CD8-positive, alpha-beta memory T cell (primary cell): ENCODE measurements at regions not wholly inside any gene's neighbourhood (a gene's known extent, or its start where the extent isn't known, plus 50 kb on each side); places are given as distances from the start of the nearest gene placed in this dataset.

Source experiments
- CTCF ChIA-PET: fragments of 350-600 bp; sonication (Branson Sonifier 250); formaldehyde crosslinking; loops from one replicate; lab custom pipeline; 2021; ENCODE audit warnings: antibody characterized with exemption; lab: Charles Lee
- POLR2A ChIA-PET: fragments of 350-600 bp; sonication (Branson Sonifier 250); formaldehyde crosslinking; loops from one replicate; lab custom pipeline; 2021; ENCODE audit warnings: antibody characterized with exemption; lab: Charles Lee
- DNase-seq, 5 donors: peaks; one replicate each; pipeline versions ENCODE4 v3.0.0 to v3.0.0-alpha.2; 2020 to 2022; ENCODE audit warnings: mixed read lengths in 1 of 5
- H3K27ac ChIP-seq: one replicate; pipeline ENCODE4 v1.7.0; 2013; ENCODE audit warnings: low read depth, mild to moderate bottlenecking, low read length, moderate library complexity
- H3K27me3 ChIP-seq: 2 replicates; pipeline ENCODE4 v1.7.0; 2013; ENCODE audit warnings: low read length, mild to moderate bottlenecking; ENCODE audit not compliant: insufficient read depth, poor library complexity, severe bottlenecking
- H3K36me3 ChIP-seq: 2 replicates; pipeline ENCODE4 v1.7.0; 2013; ENCODE audit warnings: mild to moderate bottlenecking, low read length, moderate library complexity; ENCODE audit not compliant: insufficient read depth
- H3K4me1 ChIP-seq: 2 replicates; pipeline ENCODE4 v1.7.0; 2013; ENCODE audit warnings: mild to moderate bottlenecking, low read length, moderate library complexity; ENCODE audit not compliant: insufficient read depth
- H3K4me3 ChIP-seq: 2 replicates; pipeline ENCODE4 v1.7.0; 2013; ENCODE audit warnings: mild to moderate bottlenecking, low read length
- H3K9me3 ChIP-seq: 2 replicates; pipeline ENCODE4 v1.7.0; 2013; ENCODE audit warnings: mild to moderate bottlenecking, low read length
- H3K27ac Mint-ChIP-seq, 8 donors: one replicate each; pipeline ENCODE4 v1.8.0; 2020 to 2021; ENCODE audit warnings: mixed read lengths in 8 of 8, mild to moderate bottlenecking in 6 of 8, inconsistent platforms in 3 of 8, moderate library complexity in 3 of 8
- H3K27me3 Mint-ChIP-seq, 2 donors: one replicate each; pipeline ENCODE4 v1.8.0; 2020 to 2021; ENCODE audit warnings: mixed read lengths in 2 of 2, mild to moderate bottlenecking in 1 of 2, moderate library complexity in 1 of 2
- H3K36me3 Mint-ChIP-seq, 3 donors: one replicate each; pipeline ENCODE4 v1.8.0; 2020 to 2021; ENCODE audit warnings: mixed read lengths in 3 of 3, inconsistent platforms in 1 of 3, mild to moderate bottlenecking in 1 of 3
- H3K4me1 Mint-ChIP-seq, 3 donors: one replicate each; pipeline ENCODE4 v1.8.0; 2020 to 2021; ENCODE audit warnings: mixed read lengths in 3 of 3, inconsistent platforms in 1 of 3, mild to moderate bottlenecking in 1 of 3
- H3K4me3 Mint-ChIP-seq, 7 donors: one replicate each; pipeline ENCODE4 v1.8.0; 2020 to 2021; ENCODE audit warnings: mixed read lengths in 7 of 7, mild to moderate bottlenecking in 6 of 7, moderate library complexity in 4 of 7, inconsistent platforms in 2 of 7
- H3K9me3 Mint-ChIP-seq, 5 donors: one replicate each; pipeline ENCODE4 v1.8.0; 2020 to 2022; ENCODE audit warnings: mixed read lengths in 5 of 5, mild to moderate bottlenecking in 3 of 5, moderate library complexity in 2 of 5, inconsistent platforms in 1 of 5

- Mint-ChIP-seq H3K4me3 (no peak overlapping the region), H3K36me3 (no peaks in the 10 kb centered on the region), H3K9me3 (peaks cover 0 to 2% (median 0%) of the 10 kb centered on the region in 5 donors), H3K27me3 (peaks cover 0 to 6% of the 10 kb centered on the region in 2 donors), H3K4me1 (no peaks in the 10 kb centered on the region), H3K27ac (no peak overlapping the region)
- POLR2A ChIA-PET, result no interaction called here
- Histone ChIP-seq H3K9me3 (no peaks in the 10 kb centered on the region), H3K36me3 (no peaks in the 10 kb centered on the region), H3K27ac (no peak overlapping the region), H3K4me3 (no peak overlapping the region), H3K27me3 (no peaks in the 10 kb centered on the region), H3K4me1 (no peaks in the 10 kb centered on the region)
- no peak for DNase-seq
- CTCF ChIA-PET, result no interaction called here
These were observed 341.1 kb downstream of the ARL6IP6 start for GRCh38 chr2:153059338-153060052.

GRCh38 chr2:153057743-153058142 lies 339.3 kb downstream of the ARL6IP6 start:
- Histone ChIP-seq H3K36me3 (no peaks in the 10 kb centered on the region), H3K4me3 (no peak overlapping the region), H3K9me3 (no peaks in the 10 kb centered on the region), H3K27ac (no peak overlapping the region), H3K4me1 (no peaks in the 10 kb centered on the region), H3K27me3 (no peaks in the 10 kb centered on the region)
- H3K27me3 Mint-ChIP-seq, result peaks cover 0 to 6% of the 10 kb centered on the region in 2 donors
- CTCF ChIA-PET, result no interaction called here
- peaks cover 0 to 2% (median 0%) of the 10 kb centered on the region in 5 donors for H3K9me3 Mint-ChIP-seq
- POLR2A ChIA-PET, result no interaction called here
- H3K36me3 Mint-ChIP-seq, result no peaks in the 10 kb centered on the region
- no peak overlapping the region for H3K27ac Mint-ChIP-seq
- no peak overlapping the region for H3K4me3 Mint-ChIP-seq
- DNase-seq, result no peak
- no peaks in the 10 kb centered on the region for H3K4me1 Mint-ChIP-seq

GRCh38 chr2:153055182-153055581 lies 336.8 kb downstream of the ARL6IP6 start:
- Histone ChIP-seq H3K4me3 (no peak overlapping the region), H3K27me3 (no peaks in the 10 kb centered on the region), H3K36me3 (no peaks in the 10 kb centered on the region), H3K4me1 (no peaks in the 10 kb centered on the region), H3K9me3 (no peaks in the 10 kb centered on the region), H3K27ac (no peak overlapping the region)
- Mint-ChIP-seq H3K4me3 (no peak overlapping the region), H3K27me3 (peaks cover 0 to 6% of the 10 kb centered on the region in 2 donors), H3K27ac (no peak overlapping the region), H3K36me3 (no peaks in the 10 kb centered on the region), H3K9me3 (peaks cover 0 to 2% (median 0%) of the 10 kb centered on the region in 5 donors), H3K4me1 (no peaks in the 10 kb centered on the region)
- ChIA-PET CTCF (no interaction called here), POLR2A (no interaction called here)
- no peak for DNase-seq

DNA sequence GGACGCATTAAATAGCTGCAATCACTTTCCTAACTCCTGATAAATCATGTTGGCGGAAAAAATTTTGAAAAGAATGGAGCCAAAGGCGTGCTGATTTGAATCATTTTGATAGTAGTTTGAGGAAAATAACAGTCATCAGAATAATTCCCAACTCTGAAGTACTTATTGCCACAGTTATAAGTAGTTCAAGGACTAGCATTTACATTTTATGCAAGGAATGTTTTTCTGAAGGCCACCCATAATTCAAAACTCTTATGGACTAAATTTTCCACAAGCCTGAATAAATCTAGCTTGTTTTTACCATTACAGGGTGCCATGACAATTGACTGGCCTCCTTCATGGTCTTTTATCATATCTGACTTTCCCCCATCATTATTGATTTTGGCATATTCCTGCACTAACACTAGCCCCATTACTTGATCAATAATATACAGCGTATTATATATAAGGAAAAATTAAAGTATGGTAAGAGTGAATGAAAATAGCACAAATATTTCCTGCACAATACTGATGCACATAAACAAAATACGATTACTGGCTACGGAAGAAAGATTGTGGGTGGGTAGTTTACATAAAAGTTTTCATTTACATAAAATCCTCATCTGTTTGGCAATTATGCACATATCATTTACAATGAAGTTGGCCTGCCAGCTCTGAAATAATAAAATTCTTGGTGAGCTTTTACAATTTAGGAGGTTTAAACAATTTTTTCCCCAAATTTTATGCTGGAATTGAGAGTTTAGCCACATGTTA lies 334.6 kb downstream of the ARL6IP6 start:
- H3K4me3 ChIP-seq, result no peak overlapping the region
- CTCF ChIA-PET, result no interaction called here
- DNase-seq, result no peak

DNA sequence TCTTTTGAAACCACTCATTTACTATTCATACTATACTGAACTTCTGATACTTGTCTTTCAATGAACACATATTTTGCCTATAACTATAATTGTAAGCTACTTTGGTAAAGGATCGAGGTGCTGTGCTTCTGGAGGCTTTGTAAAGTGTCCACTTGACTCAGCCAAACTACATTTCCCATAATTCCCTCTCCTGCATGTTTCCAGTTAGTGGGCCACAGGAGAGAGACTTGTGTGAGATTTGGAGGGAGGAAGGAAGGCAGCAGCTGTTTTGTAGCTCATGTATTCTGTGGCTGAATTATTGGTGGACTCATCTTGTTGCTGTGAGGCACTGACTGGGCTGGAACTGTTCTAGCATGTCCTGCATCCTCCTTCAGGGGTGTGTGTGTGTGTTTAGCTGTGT lies 328.8 kb downstream of the ARL6IP6 start:
- CTCF ChIA-PET, result no interaction called here
- peaks cover 0 to 8% of the 10 kb centered on the region in 2 donors for H3K27me3 Mint-ChIP-seq

More for the DNA sequence above, 334.6 kb downstream of the ARL6IP6 start:
- POLR2A ChIA-PET, result no interaction called here
- Histone ChIP-seq H3K27ac (no peak overlapping the region), H3K9me3 (no peaks in the 10 kb centered on the region), H3K27me3 (no peaks in the 10 kb centered on the region), H3K36me3 (no peaks in the 10 kb centered on the region), H3K4me1 (no peaks in the 10 kb centered on the region)
- Mint-ChIP-seq H3K9me3 (peaks cover 0 to 2% (median 0%) of the 10 kb centered on the region in 5 donors), H3K27me3 (no peaks in the 10 kb centered on the region), H3K27ac (no peak overlapping the region), H3K4me1 (no peaks in the 10 kb centered on the region), H3K36me3 (no peaks in the 10 kb centered on the region), H3K4me3 (no peak overlapping the region)

GRCh38 chr2:153043385-153043784 lies 325.0 kb downstream of the ARL6IP6 start:
- Histone ChIP-seq H3K36me3 (no peaks in the 10 kb centered on the region), H3K4me3 (no peak overlapping the region), H3K27me3 (no peaks in the 10 kb centered on the region), H3K4me1 (no peaks in the 10 kb centered on the region), H3K9me3 (no peaks in the 10 kb centered on the region), H3K27ac (no peak overlapping the region)
- Mint-ChIP-seq H3K27me3 (peaks cover 0 to 8% of the 10 kb centered on the region in 2 donors), H3K9me3 (peaks cover 0 to 6% (median 2%) of the 10 kb centered on the region in 5 donors), H3K36me3 (no peaks in the 10 kb centered on the region), H3K27ac (no peak overlapping the region), H3K4me3 (no peak overlapping the region), H3K4me1 (no peaks in the 10 kb centered on the region)
- POLR2A ChIA-PET, result no interaction called here
- CTCF ChIA-PET, result no interaction called here
- no peak for DNase-seq

More for the DNA sequence above, 328.8 kb downstream of the ARL6IP6 start:
- Histone ChIP-seq H3K27me3 (no peaks in the 10 kb centered on the region), H3K4me3 (no peak overlapping the region), H3K27ac (no peak overlapping the region), H3K9me3 (no peaks in the 10 kb centered on the region), H3K4me1 (no peaks in the 10 kb centered on the region), H3K36me3 (no peaks in the 10 kb centered on the region)
- Mint-ChIP-seq H3K36me3 (no peaks in the 10 kb centered on the region), H3K27ac (no peak overlapping the region), H3K4me3 (no peak overlapping the region), H3K9me3 (peaks cover 0 to 2% (median 0%) of the 10 kb centered on the region in 5 donors), H3K4me1 (no peaks in the 10 kb centered on the region)
- POLR2A ChIA-PET, result no interaction called here
- DNase-seq, result no peak

- CTCF ChIA-PET, result no interaction called here
These were observed 310.2 kb downstream of the ARL6IP6 start for GRCh38 chr2:153028626-153029025.

DNA sequence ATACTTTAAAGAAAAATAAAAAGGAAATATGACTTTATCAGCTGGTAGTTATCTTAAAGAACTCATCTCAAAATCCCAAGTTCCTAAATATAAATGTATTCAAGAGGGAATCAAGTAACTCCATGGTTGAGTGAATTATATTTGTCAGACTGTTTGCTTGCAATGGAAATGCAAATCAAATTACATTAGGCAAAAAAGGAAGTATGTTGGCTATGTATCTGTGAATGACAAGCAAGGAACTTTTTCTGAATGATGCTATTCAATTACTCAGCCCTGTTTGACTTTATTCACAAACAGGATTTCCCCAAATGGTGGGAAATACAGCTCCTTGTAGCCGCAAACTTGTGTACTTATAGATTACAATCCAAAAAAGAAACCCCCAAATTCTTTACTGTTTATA lies 309.1 kb downstream of the ARL6IP6 start:
- no peak overlapping the region for H3K27ac ChIP-seq
- no peaks in the 10 kb centered on the region for H3K36me3 Mint-ChIP-seq
- no peak for DNase-seq
- no peaks in the 10 kb centered on the region for H3K4me1 ChIP-seq
- peaks cover 0 to 2% (median 0%) of the 10 kb centered on the region in 5 donors for H3K9me3 Mint-ChIP-seq
- no peaks in the 10 kb centered on the region for H3K9me3 ChIP-seq
- no peak overlapping the region for H3K4me3 Mint-ChIP-seq
- H3K27ac Mint-ChIP-seq, result no peak overlapping the region
- ChIA-PET CTCF (no interaction called here), POLR2A (no interaction called here)
- no peaks in the 10 kb centered on the region for H3K4me1 Mint-ChIP-seq
- H3K36me3 ChIP-seq, result no peaks in the 10 kb centered on the region
- no peaks in the 10 kb centered on the region for H3K27me3 Mint-ChIP-seq
- no peak overlapping the region for H3K4me3 ChIP-seq
- no peaks in the 10 kb centered on the region for H3K27me3 ChIP-seq

More at GRCh38 chr2:153028626-153029025, 310.2 kb downstream of the ARL6IP6 start:
- Mint-ChIP-seq H3K27ac (no peak overlapping the region), H3K4me3 (no peak overlapping the region), H3K27me3 (no peaks in the 10 kb centered on the region), H3K4me1 (no peaks in the 10 kb centered on the region), H3K9me3 (peaks cover 0 to 3% (median 2%) of the 10 kb centered on the region in 5 donors), H3K36me3 (no peaks in the 10 kb centered on the region)
- no peak for DNase-seq
- Histone ChIP-seq H3K36me3 (no peaks in the 10 kb centered on the region), H3K27ac (no peak overlapping the region), H3K4me3 (no peak overlapping the region), H3K27me3 (no peaks in the 10 kb centered on the region), H3K4me1 (no peaks in the 10 kb centered on the region), H3K9me3 (no peaks in the 10 kb centered on the region)
- POLR2A ChIA-PET, result no interaction called here
